GM18499 (cell line): ENCODE measurements at regions not wholly inside any gene's neighbourhood (a gene's known extent, or its start where the extent isn't known, plus 50 kb on each side); places are given as distances from the start of the nearest gene placed in this dataset.
A peak's percentile ranks its signal among the peaks of the same experiment; 100 is the strongest.
"Not testable (repeated sequence)": the region's sequence is repeated elsewhere in the genome, so short reads cannot be mapped to it uniquely, and the experiment has no call there.

Experiments used
- ATAC-seq: cut with Tn5 transposase; IDR thresholded peaks from one replicate; pipeline ENCODE4 v1.9.1; 2021; ENCODE audit warnings: moderate number of reproducible peaks; ENCODE audit not compliant: insufficient read depth, unreplicated experiment

- ATAC-seq: not testable (repeated sequence)
These were observed 109.3 kb downstream of the GTF2IRD2B start for GRCh38 chr7:75201606-75202079.

- ATAC-seq: not testable (repeated sequence)
These were observed 113.1 kb downstream of the GTF2IRD2B start for GRCh38 chr7:75205367-75206085.

GRCh38 chr7:75215460-75215859, 123.1 kb downstream of the GTF2IRD2B start:
- not testable (repeated sequence) for ATAC-seq

- not testable (repeated sequence) for ATAC-seq
These were observed 124.6 kb downstream of the GTF2IRD2B start for GRCh38 chr7:75216963-75217362.

GRCh38 chr7:75226102-75226501, 133.7 kb downstream of the GTF2IRD2B start:
- not testable (repeated sequence) for ATAC-seq

- ATAC-seq: not testable (repeated sequence)
These were observed 137.2 kb downstream of the GTF2IRD2B start for GRCh38 chr7:75229558-75229957.

GRCh38 chr7:75230558-75230957, 138.2 kb downstream of the GTF2IRD2B start:
- not testable (repeated sequence) for ATAC-seq

- ATAC-seq: not testable (repeated sequence)
These were observed 142.9 kb downstream of the GTF2IRD2B start for GRCh38 chr7:75235092-75235826.

GRCh38 chr7:75235827-75236167, 143.4 kb downstream of the GTF2IRD2B start:
- ATAC-seq: not testable (repeated sequence)

- ATAC-seq: peak; percentile 86
These were observed 145.1 kb downstream of the GTF2IRD2B start for GRCh38 chr7:75237255-75238187.

GRCh38 chr7:75238309-75238708, 145.9 kb downstream of the GTF2IRD2B start:
- ATAC-seq: not testable (repeated sequence)

GRCh38 chr7:75243638-75244037, 151.2 kb downstream of the GTF2IRD2B start:
- not testable (repeated sequence) for ATAC-seq

- not testable (repeated sequence) for ATAC-seq
These were observed 147.2 kb upstream of the TRIM73 start for GRCh38 chr7:75248216-75248615.

- not testable (repeated sequence) for ATAC-seq
These were observed 141.2 kb upstream of the TRIM73 start for GRCh38 chr7:75254238-75254637.

GRCh38 chr7:75257442-75257841, 138.0 kb upstream of the TRIM73 start:
- ATAC-seq: not testable (repeated sequence)

GRCh38 chr7:75259454-75260003, 135.9 kb upstream of the TRIM73 start:
- not testable (repeated sequence) for ATAC-seq

- not testable (repeated sequence) for ATAC-seq
These were observed 133.8 kb upstream of the TRIM73 start for GRCh38 chr7:75261660-75262059.

GRCh38 chr7:75268158-75268557, 127.3 kb upstream of the TRIM73 start:
- not testable (repeated sequence) for ATAC-seq

GRCh38 chr7:75269159-75269558, 126.3 kb upstream of the TRIM73 start:
- ATAC-seq: not testable (repeated sequence)

- not testable (repeated sequence) for ATAC-seq
These were observed 121.3 kb upstream of the TRIM73 start for GRCh38 chr7:75274114-75274513.
